GM19193 (cell line): ENCODE measurements at regions not wholly inside any gene's neighbourhood (a gene's known extent, or its start where the extent isn't known, plus 50 kb on each side); places are given as distances from the start of the nearest gene placed in this dataset.

Experiments used
- POLR2A ChIP-seq: IDR thresholded peaks from 4 replicates; pipeline ENCODE4 v1.6.1; 2011; ENCODE audit not compliant: insufficient read depth, insufficient read length; ENCODE audit errors: extremely low read depth

- no peak for TF ChIP-seq POLR2A
Observed at GRCh38 chr7:68058014-68058413, 1061.4 kb downstream of the TYW1 start.

GRCh38 chr7:68063171-68063570 lies 1066.5 kb downstream of the TYW1 start:
- TF ChIP-seq POLR2A, result no peak

GRCh38 chr7:68065581-68065980 lies 1068.9 kb downstream of the TYW1 start:
- TF ChIP-seq POLR2A, result no peak

GRCh38 chr7:68067845-68068244 lies 1071.2 kb downstream of the TYW1 start:
- TF ChIP-seq POLR2A, result no peak

GRCh38 chr7:68070992-68071391 lies 1074.4 kb downstream of the TYW1 start:
- no peak for TF ChIP-seq POLR2A

- no peak for TF ChIP-seq POLR2A
Observed at GRCh38 chr7:68073701-68074100, 1077.1 kb downstream of the TYW1 start.

- TF ChIP-seq POLR2A, result no peak
Observed at GRCh38 chr7:68074242-68074641, 1077.6 kb downstream of the TYW1 start.

GRCh38 chr7:68078157-68078710 lies 1081.6 kb downstream of the TYW1 start:
- TF ChIP-seq POLR2A, result no peak

GRCh38 chr7:68087401-68087800 lies 1090.8 kb downstream of the TYW1 start:
- TF ChIP-seq POLR2A, result no peak

- TF ChIP-seq POLR2A, result no peak
Observed at GRCh38 chr7:68088879-68089278, 1092.2 kb downstream of the TYW1 start.

- TF ChIP-seq POLR2A, result no peak
Observed at GRCh38 chr7:68103319-68103718, 1106.7 kb downstream of the TYW1 start.

GRCh38 chr7:68107261-68107660 lies 1110.6 kb downstream of the TYW1 start:
- TF ChIP-seq POLR2A, result no peak

- TF ChIP-seq POLR2A, result no peak
Observed at GRCh38 chr7:68107968-68108367, 1111.3 kb downstream of the TYW1 start.

- no peak for TF ChIP-seq POLR2A
Observed at GRCh38 chr7:68109299-68109698, 1112.7 kb downstream of the TYW1 start.

- TF ChIP-seq POLR2A, result no peak
Observed at GRCh38 chr7:68119411-68119810, 1122.8 kb downstream of the TYW1 start.

- TF ChIP-seq POLR2A, result no peak
Observed at GRCh38 chr7:68121056-68121455, 1124.4 kb downstream of the TYW1 start.

- TF ChIP-seq POLR2A, result no peak
Observed at GRCh38 chr7:68121655-68122054, 1125.0 kb downstream of the TYW1 start.
